Suppressor macrophage treated with lipopolysaccharide for 1 hour (primary cell): ENCODE measurements at regions not wholly inside any gene's neighbourhood (a gene's known extent, or its start where the extent isn't known, plus 50 kb on each side); places are given as distances from the start of the nearest gene placed in this dataset.

ENCODE experiments used
- DNase-seq, 3 donors: peaks; one replicate each; pipeline ENCODE4 v3.0.0-alpha.2; 2020 to 2022

DNA sequence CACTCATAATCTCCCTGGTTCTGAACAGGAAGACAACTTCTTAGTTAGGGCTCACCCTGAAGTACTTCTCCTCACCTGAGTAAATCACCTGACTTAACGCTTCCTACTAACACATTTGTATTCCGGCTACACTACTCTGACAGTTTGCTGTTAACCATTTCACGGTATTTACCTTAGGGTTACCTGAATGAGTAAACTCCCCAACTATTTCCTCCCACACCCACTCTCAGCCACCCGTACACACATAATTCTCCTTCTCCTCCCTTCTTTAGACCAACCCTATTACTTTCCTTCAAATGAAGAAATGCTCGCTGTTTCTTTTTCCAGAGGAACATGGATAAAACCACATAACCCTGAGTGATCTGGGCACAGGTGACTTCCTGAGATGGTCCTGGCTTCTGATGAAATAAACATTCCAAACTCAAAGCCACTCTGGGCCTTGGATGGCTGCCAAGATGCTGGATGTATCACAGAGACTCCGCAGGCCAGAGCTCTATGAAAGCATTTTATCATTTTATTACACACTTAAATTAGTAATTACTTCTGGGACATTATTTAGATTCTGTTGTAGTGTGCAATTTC is 183.6 kb upstream of the ATP11B start:
- DNase-seq = no peak

DNA sequence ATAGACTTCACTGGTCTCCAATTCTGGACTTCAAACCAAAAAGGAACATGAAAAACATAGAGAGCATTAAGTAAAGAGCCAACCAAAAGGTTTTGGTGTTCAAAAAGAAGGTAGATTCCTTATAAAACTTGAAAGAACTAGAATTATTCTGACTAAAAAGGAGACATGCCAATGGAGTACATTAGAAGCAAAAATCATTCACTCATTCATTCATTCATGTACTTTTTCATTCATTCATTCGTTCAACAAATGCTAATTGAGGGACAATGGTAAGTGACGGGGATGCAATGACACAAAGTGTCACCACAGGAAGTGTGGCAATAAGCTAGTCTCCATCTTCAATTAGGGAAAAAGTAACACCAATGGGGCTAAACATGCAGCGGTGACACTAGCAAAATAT is 181.0 kb upstream of the ATP11B start:
- no peak for DNase-seq

DNA sequence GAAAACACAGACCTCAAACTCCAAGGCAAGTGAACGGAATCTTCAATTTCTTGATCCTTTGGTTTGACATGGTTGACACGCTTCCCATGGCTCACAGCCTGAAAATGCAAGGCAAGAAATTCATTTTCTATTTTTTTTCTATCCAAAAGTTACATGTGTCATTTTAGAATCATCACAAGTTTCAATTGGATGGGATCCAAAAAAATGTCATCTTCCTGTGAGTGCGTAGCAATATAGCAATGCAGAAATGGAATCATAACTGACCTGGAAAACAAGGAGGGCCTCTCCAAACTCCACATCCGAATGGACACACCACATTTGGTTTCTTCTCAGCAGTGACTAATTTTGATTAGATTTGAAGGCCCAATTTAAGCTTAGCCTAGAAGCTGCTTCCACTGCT is 175.8 kb upstream of the ATP11B start:
- DNase-seq = no peak

DNA sequence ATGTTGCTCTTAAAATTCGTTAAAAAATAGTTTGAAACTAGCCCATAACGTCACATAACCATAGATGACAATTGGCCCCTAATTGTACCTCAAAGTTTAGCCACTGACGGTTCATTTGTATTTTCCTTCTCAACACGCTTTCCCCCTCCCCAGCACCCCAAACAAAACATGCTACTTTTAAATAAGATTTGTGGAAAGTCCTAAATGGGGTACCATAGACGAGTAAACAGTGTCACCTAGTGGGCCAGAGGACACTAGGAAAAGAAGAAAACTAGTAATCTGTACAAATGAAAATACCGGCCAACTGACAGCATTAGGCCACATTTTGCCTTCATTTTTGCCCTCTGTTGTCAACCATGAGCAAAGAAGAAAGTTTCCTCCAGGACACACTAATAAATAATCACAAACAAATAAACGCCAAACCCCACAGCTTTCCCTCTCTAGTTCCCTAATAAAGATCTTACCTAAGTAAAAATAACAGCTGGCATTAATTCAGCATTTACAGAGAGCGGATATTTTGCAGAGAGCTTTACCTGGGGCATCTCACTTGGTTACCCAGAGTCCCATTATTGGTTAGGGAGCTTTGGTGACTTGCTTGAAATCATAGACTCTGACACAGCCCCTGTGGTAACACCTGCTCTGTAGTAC is 175.1 kb upstream of the ATP11B start:
- no peak for DNase-seq

DNA sequence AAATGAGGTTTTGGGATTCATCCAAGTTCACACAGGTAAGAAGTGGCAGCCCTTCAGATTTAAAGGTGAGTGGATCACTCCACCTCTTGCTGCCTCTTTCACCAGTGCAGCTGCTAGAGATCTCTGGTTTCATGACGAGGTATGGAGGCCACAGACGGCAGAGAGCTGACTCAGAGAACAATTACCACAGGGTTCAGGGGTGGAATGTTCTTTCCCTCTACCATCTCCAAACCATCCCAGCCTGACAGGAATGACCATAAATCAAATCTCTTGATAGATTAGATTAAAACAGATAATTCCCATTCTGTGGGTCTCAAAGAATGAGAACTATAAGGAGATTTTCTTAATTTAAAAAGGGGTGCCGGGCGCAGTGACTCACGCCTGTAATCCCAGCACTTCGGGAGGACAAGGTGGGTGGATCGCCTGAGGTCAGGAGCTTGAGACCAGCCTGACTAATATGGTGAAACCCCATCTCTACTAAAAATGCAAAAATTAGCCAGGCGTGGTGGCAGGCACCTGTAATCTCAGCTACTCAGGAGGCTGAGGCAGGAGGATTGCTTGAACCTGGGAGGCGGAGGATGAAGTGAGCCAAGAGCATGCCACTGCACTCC is 174.2 kb upstream of the ATP11B start:
- no peak for DNase-seq

DNA sequence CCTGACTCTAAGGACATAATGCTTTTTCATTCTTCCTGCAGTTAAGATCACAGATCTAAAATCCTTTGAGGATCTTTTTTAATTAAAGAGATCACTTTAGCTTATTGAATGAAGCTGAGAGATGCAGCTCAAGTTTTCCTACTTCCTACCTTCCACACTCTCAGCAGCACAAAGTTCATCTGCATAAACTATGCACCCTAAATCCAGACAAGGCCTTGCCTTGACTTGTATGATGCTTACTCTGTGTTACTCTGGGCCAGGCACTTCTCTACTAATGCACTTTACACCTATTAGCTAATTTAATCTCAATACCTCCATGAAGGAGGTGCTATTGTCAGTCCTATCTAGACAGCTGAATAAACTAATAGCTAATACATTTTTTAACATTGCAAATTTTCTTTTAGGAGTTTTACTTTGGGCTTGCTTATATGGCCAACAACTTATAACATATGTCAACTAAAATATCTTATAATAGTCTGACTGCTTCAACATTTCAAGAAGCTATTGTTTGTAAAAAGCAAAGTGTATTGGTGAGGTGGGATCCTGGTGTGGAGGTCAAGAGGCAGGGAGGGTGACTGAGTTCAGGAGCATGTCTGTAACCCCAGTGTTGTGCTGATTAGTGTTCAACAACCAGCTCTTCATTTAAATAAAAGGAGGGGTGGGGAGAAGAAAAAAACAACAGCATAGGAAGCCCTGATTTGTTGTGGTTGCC is 172.4 kb upstream of the ATP11B start:
- no peak for DNase-seq

DNA sequence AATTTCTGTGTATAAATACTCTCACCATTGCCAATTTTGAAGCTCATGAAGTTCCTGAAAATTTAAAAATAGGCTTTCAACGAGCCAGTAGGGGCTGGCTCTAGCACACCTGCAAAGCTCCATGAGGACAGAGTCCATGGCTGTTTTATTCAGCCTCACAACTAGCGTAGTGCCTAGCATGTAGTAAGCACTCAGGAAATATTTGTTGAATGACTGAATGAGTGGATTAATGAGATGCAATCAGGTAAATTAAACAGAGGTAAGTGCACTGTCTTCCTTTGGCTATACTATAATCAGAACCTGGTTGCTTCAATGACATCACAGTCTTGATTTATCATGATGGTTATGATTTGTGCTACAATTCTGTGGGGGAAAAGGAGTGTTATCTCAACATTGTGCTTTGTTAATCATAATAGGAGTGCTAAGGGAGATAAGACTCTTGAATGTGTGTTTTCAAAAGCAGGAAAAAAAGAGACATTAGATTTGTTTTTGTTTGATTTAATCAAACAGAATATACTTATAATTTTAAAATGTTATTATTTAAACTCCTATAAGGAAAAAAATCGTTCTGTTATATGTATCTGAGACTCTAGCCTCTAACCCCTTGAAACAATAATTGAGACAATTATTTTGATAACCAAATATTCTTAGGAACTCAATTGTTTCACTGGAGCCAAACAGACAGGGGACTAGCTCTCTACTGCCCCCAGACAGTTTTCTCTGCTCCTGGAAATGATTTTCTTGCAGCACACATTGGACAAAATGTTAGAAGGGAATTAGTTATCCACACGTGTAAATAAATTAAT is 171.7 kb upstream of the ATP11B start:
- DNase-seq = no peak

DNA sequence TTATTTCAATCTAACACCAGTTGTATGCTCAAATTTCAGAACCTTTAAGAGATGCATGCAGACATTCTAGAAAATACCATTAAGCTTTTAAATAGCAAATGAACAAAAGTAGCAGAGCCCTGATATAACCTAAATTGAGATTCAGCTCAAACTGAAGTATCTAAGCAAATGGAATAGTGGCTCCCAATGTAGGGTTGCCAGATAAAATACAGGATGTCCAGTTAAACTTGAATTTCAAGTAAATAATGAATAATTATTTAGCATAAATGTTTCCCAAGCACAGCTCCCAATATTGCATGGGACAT is 171.1 kb upstream of the ATP11B start:
- DNase-seq = no peak

DNA sequence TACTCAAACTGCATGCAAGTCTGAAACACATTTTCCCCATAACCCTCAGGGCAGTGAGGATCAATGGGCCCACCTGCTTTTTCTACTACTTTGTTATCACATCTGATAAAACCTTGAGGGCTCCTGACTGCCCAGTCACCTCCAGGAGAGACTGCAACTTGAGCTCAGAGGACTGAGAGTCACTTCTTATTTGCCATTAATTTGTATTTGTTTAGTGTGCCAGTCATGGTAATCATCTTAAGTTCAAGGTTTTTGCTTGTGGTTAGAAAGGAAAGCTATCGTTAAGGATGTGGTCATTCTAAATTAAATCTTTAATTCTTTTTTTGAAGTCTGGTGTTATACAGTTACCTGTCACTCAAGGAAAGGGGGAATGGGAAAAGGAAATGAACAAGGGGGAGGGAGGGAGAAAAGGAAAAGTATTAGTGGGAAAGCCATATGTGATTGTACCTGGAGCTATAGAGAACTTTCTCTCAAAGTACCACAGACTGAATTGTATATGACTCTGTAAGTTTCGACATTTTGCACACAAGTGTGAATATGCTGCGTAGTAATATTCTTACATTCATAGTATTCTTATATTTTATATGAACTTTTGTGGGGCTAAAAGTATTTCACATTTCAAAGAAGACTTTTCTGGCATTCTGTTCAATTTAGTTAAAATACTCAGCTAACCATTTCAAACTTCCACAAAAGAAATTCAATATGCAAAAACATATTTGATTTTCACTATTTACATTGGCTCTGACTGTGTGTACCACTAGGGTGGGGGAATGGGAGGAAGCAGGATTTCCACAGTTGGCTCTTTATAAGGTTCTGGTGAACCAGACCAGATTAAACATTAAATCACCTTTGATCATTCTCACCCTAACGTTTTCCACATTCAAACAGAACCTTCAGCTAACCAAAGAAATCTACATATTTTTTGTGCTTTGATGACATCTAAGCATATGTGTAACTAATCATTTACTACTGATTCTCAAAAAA is 166.5 kb upstream of the ATP11B start:
- DNase-seq = no peak

DNA sequence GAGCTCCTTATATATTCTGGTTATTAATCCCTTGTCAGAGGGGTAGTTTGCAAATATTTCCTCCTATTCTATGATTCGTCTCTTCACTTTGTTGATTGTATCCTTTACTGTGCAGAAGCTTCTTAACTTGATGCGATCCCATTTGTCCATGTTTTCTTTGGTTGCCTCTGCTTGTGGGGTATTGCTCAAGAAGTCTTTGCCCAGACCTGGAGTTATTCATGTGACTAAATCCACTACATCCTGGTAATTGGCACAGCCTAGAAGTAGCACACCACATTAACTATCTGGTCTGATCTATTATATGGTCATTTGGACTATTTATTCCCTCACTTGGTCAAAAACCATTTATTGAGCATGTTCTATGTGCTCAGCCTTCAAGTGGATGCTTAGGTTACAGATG is 164.8 kb upstream of the ATP11B start:
- no peak for DNase-seq

DNA sequence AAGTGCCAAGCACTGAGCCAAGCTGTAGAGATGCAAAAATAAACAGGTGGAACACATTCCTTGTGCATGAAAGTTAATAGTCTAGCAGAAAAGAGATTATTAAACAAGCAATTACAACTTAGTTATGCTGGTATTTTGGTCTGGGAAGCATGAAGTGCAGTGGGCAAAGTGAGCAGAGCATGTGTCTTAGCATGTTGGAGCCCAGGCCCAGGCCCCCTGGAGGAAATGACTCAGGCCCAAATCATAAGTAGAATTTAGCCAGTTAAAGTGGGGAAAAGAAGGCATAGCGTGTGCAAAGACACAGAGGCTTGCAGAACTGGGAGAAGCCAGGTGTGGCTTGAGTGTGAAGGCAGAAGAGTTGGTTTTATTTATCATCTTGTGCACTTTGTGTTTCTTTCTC is 163.8 kb upstream of the ATP11B start:
- DNase-seq = no peak

DNA sequence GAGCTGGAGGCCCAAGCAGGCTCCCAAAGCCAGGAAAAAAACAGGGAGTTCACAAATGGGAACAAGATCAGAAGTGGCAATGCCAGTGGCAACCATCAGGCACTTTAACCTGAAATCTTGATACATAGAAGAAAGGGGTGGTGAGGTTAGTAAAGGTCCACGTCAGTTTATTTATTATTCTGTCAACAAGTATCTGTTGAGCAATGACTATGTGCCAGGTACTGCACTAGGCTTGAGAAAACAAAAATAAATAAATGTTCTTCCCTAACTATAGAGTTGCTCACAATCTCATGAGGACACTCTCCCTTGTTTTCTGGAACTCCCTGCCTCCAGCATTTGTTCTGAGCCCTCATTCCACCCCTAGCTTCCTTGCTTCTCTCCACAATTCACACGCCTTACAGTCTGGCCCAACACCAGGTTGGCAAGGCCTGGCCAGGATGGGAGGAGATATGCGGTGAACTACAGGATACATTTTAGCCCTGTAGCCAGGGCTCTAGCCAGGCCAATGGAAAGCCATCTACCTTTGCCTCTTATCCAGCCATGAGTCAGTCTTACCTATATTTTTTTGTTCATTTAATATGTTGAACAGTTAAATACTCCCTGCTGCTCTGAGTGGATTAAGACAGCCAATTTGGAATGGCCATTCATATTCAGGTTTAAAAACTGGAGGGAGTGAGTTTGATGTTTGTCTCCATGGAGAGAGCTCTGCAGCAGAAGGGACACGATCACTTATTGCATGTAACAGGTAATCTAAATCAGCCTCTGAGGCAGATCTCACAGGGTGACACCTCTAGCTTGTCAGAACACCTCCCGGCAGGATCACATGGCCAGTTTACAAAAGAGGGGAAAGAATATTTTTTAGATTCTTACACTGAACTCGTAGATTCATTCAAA is 161.9 kb upstream of the ATP11B start:
- DNase-seq = no peak

DNA sequence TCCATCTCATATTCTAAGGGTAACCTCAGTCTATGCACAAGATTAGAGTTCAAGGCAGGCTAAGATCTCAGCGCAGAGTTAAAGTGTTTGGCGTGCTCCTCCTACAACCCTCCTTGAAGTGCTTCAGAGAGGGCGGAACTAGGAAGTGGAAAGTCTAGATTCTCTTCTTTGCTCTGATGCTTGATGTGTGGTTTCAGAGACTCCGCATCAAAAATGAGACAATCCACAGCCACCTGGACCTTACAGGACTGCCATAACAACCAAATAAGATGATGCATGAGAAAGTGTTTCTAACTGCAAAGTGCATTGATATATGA is 161.3 kb upstream of the ATP11B start:
- DNase-seq = no peak

DNA sequence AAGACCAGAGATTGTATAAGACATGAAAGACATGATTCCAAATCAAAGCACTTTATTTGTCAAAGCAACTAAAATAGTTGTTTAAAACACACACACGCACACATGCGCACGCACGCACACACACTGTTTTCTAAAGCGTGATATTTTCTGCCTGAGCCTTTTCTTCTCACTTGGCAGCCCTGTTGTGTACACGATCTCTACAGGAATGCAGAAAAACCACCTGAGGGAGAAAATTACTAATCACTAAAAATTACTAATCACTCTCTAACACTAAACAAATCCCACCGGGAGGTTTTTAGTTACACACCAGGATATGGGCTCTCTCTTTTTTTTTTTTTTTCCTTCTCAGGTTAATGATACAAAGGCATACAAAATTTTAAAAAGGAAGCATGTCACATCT is 160.1 kb upstream of the ATP11B start:
- DNase-seq = no peak

DNA sequence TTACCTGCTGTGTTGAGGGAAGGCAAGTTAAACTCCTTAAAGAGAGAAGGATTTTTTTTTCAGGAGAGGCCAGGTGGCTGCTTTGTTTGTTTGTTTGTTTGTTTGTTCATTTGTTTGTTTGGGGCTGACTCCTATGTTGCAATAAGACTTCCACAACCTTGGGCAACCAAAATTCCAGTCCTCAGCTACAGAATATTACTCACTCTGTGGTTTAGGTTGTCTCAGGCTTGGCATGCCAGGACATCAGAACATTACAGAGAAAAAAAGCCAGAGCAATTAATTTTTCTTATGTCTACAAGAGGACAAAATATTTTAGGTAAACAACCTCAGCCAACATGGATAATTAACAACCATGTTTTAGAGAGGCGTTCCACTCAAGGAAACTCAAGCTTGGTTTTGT is 156.7 kb upstream of the ATP11B start:
- DNase-seq = no peak

DNA sequence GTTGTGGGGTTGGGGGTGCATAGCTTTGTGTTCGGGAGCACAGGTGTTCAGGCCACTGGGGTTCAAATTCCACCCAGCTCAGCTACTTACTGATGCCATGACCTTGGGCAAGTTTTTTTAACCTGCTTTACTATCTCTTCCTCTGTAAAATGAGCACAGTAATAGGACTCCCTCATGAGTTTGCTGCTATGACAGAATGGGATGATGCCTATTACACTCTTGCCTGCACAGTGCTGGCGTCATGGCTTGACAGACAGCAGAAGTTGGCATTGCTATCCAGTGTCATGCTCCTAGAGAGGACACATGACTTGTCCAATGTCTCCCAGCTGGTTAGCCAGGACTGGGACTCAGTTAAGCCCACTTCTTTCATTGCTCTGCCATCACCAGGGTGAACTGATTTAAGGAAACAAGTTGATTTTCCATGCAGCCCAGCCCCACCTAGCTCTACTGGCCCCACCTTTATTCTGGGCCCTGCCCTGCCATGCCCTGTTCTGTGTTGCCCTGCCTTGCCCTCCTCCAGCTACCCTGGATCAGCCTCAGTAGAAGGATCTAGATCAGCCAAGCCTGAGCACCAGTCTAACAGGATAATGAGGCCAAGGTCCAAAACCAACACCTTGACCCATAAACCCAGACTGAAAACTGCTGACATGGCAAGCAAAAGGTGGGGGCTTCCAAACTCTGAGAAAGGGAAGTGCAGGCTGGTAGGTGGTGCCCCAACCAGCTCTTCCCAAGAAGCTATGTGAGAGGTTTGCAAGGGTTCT is 155.8 kb upstream of the ATP11B start:
- DNase-seq = no peak

DNA sequence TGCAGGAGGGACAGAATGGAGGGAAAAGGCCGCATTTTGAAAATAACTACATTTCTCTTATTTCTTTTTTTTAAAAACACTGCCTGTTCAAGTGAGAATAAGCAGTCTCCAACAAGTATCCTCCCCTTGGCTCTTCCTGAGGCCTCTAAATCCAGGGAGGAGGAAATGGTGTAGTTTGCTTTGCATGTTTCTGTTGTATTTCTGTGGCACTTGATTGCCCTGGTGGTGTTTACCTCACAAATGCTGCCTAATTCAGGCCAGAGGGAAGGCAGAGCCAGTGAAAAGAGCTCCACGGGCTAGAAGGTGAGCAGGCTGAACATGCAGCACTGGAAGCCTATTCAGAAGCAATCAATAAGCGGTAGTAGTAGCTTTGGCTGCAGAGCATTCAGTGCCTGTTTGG is 149.3 kb upstream of the ATP11B start:
- no peak for DNase-seq

DNA sequence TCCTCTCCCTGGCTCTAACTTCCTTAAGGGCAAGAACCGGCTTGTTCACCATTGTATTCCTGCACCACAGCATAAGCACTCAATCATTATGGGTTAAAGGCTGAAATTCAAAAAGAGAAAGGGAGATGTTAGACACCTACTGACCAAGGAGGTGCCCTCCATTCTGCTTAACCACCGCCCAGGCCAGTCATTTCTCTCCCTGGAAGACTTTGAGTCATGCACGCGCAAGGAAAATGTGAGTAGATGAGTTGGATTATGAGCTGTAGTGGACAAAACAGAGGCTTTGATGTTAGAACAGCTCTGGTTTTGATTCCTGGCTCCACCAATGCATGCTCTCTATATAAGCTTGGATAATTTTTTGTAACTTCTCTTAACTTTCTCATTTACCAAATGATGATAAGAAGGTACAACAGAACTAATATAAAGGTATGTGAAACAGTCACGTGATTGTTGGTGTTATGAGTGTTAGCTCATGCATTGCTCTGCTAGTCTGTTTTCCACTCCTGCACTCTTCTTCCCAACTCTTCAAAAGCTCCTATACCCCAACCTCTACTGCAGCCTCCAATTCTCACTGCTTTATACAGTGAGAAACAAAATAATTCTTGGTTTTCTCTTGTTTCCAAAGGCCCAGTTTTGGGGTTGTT is 148.4 kb upstream of the ATP11B start:
- no peak for DNase-seq

DNA sequence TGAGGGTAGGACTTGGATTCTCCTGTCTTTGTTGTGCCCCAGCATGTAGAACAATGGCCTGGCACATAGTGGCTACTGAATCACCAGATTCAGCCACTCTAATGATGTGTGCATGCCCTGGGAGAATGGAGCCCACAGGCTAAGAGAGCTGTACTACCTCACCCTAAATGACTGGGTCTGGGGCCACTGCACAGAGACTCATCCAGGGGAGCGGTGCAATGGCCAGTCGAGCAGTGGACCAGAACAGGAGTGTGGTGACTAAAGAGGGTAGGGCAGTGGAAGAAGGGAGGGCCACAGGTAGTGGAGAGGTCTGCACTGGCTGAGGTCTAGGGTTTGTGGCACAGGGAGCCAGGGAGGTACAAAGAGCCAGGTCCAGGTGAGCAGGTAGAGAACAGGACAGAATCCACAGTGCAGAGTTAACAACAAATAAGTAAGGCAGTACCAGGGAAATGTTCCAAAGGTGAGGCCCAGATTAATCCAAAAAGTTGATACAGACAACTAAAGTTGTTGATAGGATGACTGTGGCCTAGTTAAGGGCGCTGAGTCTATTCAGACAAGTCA is 142.7 kb upstream of the ATP11B start:
- no peak for DNase-seq

DNA sequence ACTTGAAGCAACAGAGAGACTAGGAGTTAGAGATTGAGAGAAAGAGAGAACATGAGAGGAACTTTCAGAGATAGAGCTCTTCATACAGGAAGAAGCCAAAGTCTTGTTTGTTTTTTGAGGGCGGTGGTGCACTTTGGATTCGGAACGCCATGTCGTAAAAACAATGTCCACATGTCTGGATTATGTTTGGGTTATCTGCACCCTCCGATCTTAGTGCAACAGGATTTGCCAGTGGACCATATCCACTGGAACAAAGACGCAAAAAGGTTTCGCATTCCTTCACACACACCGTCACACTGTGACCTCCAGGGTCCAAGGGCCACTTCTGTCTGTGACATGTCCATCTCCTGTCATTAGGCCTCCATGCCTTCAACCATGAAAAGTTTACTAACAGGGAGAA is 141.8 kb upstream of the ATP11B start:
- DNase-seq = no peak
